ENCODE measurements at regions not wholly inside any gene's neighbourhood (a gene's known extent, or its start where the extent isn't known, plus 50 kb on each side); places are given as distances from the start of the nearest gene placed in this dataset.
"Not testable (repeated sequence)": the region's sequence is repeated elsewhere in the genome, so short reads cannot be mapped to it uniquely, and the experiment has no call there.

DNA sequence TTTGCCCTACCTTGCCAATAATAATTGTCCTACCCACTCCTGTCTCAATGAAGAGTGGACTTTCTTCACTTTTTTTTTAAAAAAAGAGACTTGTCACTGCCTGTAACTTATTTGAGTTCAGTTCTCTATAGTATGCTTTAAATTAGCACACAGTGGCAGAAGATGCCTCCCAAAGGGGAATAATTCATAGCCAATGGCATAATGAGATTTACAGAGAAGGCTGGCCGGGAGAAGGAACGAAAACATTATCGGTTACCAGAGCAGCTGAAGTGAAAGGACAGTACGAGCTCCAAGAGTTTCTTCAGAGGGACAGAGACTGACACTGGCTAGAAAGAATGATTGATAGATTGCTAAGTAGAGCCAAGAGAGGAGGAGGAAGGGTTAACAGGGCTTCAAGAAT, 356.3 kb downstream of the EMP1 start:
- no peak for DNase-seq

DNA sequence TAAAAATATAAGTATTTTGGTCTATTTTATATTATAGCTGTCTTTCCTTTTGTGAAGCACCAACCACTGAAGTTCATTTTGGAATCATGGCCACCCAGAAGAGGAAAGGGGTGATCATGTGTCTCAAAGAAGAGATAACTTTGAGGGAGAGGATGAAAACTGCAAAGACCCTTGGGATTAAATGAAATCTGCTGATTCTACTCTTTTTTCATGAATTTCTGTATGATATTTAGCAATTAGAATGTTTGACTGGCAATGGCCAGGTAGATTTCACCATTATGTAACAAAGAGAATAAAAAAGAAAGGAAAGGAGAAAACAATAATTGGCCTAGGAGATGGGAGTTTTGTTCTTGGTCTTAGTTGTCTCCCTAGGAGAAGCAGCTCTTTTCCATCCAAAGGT, 350.8 kb downstream of the EMP1 start:
- DNase-seq = no peak

DNA sequence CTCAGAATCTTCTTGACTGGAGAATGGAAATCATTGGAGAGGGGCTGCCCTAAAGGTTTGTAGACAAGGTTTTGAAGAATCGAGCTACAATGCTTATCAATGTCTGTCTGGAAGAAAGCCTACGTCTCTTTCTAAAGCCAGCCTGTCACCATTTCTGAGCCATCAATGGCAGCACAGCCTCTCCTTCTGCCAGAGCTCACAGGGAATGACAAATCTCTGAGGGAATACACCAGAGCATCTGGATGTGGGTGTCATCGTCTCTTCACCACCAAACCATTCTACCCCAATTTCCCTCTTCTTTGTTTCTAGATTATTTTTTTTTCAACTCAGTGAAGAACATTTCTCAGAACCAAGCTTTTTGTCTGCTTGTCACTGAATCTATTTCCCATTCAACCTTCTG, 349.7 kb downstream of the EMP1 start:
- no peak for DNase-seq

DNA sequence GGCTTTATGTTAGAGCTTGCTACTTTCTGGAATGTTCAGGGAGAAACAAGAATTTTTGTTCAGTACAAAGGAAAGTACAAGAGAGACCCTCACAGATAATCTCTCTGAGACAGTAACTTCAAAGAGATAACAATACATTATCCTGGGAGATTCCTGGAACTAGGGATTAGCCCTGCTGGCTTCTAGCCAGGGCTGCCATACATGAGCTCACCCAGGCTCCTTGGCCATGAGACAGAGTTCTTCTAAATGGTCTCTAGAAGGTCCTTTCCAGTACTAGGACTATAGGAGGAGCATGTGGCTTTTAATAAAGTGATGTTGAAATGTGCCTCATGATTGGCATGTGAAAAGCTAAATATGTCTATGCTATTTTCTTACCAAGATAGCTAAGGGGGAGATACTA, 342.5 kb downstream of the EMP1 start:
- no peak for DNase-seq

DNA sequence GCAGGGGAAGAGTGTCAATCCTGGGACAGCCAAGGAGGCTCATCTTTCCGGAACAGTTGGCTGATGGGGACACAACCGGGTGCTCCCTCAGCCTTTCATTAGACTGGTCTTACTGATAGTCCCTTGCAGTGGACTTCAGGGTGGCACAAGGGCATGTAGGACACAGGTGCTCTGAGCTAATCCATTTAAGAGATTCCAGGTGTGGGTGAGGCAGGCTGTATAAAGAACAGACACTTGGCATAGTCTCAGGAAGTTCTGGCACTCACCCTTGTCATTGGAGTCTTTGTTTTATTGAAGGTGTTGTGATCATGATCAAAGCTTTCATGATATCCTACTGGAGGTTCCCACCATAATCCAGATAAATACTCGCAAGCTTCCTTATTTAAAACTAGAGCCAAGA, 341.6 kb downstream of the EMP1 start:
- DNase-seq = no peak

DNA sequence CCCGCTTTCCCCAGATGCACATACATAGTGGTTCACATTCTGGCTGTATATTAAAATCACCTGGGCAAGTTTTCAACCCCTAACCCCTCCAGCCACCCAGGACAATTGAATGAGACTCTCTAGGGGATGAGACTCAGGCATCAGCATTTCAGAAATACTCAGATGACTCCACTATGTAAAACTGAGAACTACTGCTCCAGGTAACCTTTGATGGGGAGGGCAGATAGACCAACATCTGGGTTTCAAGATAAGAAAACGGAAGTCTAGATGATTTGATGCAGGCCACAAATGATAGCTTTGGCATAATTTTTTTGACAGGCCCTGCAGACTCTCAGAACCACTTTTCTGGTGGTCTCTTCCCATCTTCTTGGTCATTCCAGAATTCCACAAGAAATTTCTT, 341.1 kb downstream of the EMP1 start:
- no peak for DNase-seq

DNA sequence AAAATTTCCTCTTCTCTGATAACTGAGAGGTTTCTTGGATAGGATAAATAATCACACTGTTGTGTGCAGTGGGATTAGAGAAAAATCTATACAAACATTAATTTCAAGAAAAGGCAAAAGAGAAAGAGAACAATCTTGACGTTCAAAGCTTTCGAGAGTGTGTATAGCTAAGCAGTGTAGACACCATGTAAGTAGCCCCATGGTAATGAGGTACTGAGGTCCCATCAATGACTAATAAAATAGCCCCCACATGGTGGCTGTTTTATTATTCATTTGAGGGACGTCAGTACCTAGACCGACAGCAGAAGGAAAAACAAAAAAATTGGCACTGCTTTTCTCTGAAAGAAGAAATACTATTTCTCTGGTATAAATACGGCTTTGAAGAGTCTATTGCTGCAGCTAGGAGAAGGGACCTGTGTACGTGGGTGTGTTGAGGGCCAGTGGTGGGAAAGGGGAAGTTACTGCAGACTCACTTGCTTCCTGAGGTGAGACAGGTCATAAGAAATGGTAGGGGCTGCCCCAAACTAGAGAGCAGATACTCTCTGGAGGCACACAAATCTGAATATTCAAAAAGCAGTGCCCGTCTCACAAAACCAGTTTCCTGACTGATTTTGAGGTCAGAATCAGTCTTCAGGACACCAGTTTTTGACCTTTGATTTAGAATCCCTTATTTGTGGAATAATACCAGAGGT, 339.8 kb downstream of the EMP1 start:
- no peak for DNase-seq

DNA sequence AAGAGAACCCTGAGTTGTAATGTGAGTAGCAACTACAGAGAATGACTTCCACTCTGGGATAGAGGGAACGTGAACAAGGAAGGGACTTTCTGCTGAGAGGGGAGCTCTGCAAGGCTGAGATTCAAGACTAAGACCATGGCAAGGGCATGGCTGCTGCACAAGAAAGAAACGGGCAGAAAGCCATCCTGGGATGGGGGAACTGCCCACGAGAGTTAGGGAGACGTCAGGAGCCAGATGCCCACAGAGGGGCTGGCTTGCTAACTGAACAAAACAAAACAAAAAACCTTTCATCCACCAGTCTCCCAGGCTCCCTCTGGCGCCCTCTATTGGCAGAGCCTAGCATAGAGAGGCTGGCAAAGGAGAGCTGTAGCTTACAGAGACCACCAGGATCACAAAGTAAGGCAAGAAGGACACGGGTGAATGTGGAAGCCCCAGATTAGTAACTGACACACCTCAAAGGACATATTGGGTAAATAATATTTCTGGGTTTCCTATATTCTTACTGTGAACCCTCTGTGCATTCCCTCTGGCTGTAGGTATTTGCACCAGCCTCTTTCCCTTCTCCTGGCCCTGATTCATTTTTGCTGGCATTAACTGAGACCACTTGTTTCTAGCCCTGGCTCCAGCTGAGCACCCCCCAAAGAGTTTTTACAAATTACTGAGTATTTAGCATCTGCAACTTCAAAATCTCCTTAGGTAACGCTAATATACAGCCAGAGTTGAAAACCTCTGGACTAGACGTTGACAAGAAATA, 338.3 kb downstream of the EMP1 start:
- DNase-seq = no peak

DNA sequence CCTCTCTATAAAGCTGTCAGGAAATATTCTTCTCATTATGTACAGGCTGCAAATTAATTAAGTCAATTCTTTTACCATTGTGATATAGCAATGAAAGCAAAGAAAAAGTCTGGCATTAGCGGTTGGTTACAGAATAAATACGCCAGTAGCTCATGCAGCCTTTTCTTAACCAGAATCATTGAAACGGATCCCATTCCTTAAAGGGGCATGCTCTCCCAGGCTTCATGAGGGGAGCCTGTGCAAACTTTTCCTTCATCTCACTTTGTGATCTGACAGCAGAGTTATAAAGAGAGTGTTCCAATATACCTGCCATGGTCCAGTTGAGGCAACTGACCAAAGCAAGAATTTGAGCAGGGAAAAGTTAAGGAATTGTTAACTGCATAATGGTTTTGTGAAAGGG, 337.7 kb downstream of the EMP1 start:
- DNase-seq = no peak

DNA sequence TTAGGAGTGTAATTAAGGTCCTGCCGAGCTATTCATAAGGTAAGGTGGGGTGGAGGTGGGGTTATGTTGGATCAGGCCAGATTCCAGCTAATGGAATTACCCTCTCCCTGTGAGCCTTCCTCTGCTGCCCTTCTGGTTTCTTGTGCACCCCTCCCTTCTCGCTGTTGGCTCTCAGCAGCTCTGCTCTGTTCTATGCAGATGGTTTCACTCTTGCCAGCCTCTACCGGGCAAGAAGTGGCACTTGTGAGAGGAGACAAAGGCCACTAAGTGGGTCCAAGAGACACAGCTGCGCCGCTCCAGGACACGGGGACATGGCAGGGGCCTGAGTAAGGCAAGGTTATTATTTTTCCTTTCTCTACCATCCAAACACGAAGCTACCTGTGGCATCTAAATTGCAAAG, 334.4 kb downstream of the EMP1 start:
- DNase-seq = no peak

DNA sequence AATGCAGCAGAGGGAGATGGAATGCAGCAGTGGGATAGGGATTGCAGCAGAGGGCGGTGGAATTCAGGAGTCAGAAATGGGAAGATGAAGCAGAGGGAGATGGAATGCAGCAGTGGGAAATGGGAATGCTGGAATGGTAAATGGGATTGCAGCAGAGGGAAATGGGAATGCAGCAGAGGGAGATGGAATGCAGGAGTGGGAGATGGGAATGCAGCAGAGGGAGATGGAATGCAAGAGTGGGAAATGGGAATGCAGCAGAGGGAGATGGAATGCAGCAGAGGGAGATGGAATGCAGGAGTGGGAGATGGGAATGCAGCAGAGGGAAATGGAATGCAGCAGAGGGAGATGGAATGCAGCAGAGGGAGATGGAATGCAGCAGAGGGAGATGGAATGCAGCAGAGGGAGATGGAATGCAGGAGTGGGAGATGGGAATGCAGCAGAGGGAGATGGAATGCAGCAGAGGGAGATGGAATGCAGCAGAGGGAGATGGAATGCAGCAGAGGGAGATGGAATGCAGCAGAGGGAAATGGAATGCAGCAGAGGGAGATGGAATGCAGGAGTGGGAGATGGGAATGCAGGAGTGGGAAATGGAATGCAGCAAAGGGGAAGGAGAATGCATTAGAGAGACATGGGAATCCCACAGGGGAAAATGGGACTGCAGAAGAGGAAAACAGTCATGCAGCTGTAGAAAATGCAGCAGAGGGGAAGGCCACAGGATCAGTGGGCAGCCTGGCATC, 329.8 kb downstream of the EMP1 start:
- not testable (repeated sequence) for DNase-seq

DNA sequence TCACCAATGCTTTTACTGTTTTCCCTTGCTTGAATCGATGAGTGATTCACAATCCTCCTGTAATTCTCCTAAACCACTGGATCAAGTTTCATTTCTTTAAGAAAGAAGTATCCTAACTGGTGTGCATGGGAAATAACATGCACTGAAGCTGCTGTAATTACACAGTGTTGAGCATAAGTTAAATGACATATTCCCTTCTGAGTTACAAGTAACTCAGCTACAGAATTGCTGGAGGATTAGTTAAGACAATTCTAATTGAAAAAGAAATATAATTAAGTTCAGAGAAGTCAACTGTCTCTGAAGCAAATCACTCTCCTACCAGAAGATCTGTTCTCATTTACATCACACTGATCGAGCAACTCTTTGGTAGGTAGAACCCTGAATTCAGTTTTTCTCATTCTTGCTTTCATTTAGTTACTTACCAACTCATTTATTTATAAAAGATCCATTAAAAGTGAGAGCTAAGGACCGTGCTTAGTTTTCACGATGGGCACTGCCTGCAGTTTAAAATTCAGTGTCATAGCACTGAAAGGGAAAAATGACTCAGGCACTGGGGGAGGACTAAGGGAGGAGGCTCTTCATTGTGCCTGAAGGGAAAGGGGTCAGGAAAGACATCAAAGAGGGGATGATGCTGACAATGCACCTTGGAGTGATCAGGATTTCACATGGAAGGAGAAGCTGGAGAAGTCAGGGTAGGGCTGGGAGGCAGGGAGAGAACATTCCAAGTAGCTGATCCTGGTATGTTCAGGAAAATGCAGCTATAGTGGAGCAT, 327.2 kb downstream of the EMP1 start:
- no peak for DNase-seq

DNA sequence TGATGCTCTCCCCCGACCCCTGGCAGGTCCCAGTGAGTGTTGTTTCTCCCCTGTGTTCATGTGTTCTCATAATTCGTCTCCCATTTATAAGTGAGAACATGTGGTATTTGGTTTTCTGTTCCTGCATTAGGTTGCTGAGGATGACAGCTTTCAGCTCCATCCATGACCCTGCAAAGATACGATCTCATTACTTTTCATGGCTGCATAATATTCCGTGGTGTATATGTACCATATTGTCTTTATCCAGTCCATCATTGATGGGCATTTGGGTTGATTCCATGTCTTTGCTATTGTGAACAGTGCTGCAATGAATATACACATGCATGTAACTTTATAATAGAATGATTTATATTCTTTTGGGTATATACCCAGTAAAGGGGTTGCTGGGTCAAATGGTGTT, 321.5 kb downstream of the EMP1 start:
- not testable (repeated sequence) for DNase-seq

DNA sequence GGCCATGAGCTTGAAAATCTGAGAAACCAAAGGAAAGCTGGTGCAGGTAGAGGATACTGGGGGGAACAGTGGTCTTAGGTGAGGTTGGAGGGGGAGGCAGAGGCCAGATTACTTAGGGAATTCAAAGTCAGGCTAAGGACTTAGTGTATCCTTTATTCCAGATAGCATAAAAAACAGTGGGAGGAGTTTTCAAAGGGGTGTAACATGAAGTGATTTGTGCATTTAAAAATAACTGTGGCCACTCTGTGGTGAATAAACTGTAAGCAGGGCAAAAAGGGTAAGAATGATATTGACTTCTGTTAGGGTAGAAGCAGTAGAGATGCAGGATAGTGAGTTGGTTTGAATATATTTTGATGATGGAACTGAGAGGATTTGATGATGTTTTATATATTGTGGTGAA, 313.2 kb downstream of the EMP1 start:
- no peak for DNase-seq

DNA sequence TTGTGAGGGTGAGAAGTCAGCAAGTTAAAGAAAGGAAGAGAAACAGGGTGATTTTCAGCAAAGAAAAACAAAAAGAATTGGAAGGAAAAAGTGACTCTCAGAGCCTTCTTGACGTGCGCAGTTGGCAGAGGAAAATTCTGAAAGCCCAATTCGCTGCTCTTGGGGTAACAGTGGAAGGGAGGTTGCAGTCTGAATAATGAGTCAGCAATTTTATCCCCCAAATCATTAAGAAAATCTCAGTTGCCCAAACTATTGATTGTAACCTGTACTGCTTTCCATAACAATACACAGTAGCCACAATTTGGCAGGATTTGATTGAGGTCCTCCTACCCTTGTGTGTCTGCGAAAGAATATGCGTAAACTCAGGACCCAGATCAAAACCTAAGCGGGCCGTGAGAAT, 309.1 kb downstream of the EMP1 start:
- no peak for DNase-seq

DNA sequence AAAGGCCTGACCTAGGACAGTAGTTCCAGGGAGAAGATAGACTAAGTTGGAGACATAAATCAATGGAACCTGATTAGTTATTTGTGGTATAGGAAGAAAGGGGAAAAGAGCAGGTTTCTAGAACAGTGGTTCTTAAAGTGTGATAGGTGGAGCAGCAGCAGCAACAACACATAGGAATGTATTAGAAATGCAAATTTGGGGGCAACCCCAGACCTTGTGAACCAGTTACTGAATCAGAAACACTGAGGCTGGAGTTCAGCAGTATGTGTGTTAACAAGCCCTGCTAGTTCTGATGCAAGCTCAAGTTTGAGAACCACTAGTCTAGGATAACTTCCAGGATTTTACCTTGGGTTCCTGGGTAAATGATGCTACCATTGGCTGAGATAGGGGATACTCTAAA, 308.7 kb downstream of the EMP1 start:
- no peak for DNase-seq

DNA sequence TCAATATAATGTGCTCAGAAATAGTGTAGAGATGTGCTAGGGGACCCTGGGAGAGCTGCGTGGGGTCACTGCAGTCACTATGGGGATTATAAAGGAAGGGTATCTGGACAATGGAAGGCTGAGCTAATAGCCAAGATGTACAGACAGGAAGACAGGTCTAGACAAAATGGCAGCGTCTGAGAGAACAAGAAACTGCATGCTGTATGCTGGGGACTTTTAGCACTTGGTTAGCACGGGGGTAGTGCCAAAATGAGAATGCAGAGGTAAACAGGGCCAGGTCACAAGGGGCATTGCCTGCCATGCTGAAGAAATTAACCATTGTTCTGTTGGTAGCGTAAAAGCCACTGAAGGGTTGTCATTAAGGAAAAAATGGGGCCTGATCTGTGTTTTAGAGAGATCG, 308.2 kb downstream of the EMP1 start:
- DNase-seq = no peak

DNA sequence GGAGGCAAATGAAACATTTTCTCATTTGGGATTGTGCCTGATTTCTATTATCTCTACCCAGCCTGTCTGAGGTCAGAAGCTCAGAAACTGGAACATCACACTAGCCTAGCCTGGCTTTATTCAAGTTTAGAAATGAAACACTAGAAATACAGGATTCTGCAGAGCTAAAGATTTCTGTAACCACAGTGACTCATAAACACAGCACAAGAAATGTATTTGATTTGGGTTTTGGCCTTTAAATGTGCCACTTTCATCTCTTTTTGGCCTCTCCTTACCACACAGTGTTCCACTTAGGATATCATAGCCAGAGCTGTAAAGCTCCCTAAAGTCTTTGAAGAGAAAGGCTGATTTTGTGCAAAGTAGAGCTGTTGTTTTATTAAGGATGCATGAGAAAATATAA, 307.5 kb downstream of the EMP1 start:
- DNase-seq = no peak

DNA sequence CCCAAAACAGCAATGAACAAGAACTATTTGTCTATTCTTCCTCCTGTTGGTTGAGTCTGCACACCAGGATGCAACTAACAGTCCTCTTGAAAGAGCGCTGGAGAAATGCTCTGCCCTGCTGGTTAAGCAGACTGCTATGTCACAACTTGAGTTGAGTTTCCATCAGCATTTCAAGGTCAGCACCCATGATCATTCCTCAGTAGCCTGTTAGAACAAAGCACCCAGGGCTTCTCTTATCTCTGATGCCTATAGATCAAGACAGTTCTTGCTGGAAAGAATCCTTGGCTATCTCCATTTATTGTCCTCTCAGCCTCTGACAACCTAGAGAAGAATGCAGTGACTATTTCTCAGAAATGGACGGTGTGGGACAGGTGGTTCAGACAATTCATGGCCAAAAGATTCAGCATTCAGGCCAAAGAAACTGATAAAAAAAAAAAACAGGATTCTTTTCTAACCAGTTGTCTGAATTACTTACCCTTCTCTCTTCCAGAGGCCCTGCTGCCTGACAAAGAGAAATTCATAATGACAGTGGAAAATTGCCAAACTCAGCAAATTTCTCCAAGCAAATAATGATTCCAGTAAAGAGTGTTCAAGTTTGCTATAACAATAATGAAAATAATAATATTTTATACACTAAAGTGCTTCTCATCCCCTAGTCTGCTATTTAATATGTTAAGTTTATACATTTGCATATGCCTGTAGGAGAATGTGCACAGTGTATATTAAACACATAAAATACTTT, 306.7 kb downstream of the EMP1 start:
- no peak for DNase-seq

DNA sequence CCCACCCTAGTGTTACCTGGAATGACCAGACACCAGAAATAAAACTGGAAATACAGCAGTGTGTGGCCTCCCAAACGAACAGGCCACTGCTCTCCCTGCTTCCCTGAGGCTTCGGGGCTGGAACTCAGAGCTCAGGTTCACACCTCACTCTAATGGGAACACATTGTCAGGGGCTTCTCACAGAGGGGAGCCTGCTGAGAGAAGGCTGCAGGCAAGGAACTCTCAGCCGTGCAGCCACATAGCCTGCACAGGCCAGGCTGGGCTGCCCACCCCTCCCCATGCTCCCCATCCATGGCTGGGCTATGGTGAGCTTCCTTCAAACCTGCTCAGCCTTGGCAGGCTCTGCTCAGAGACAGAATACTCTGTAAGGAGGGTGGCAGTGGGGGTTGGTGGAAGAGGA, 302.5 kb downstream of the EMP1 start:
- DNase-seq = no peak

DNA sequence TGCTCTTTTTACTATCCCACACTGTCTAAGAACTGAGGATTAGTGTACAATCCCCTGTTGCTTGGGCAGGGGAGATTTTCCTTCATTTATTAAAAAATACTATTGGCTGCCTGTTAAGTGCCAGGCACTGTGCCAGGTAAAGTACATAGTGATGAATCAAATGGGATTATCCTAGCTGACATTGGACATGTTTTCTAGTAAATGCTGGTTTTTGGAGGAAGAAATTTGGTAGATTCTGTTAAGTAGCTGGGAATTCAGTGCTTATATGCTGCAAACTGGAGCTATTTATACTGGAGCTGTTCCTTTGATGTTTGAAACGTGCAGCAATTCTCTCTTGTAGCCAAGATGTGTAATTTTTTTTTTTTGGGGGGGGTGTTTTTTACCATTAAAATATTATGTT, 299.6 kb downstream of the EMP1 start:
- no peak for DNase-seq

DNA sequence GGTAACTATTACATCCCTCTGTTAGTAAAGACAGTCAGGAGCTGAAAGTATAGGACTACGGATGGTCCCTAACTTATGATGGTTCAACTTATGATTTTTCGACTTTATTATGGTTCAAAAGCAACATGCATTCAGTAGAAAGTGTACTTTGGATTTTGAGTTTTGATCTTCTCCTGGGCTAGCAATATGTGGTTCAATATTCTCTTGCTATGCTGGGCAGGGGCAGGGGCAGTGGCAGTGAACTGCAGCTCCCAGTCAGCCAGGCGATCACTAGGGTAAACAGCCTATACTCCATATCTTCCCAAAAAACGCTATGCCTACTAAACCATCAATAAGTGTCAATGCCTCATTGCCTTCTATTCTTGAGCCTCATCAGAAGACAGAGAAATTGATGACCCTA, 292.7 kb downstream of the EMP1 start:
- DNase-seq = no peak

DNA sequence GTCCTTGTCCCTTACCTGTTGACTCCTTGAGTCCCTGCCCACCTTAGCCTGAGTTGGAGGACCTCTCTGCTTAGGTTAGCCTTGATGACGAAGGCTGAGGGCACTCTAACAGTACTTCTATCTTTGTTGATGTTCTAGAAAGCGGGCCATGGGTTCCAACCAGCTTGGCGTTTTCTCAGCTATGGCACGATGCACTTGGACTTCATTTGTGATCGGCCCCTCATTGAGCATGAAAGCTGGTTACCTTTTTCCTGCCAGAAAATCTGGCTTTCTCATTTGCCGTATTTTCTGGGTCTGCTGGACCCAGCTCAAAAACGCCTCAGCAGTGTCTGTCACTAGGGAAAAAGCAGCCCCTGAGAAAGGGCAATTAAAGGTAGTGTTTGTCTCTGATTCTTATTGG, 290.8 kb downstream of the EMP1 start:
- DNase-seq = no peak

Data from 8988T (cell line).